RWPE1 (cell line): ENCODE measurements at regions not wholly inside any gene's neighbourhood (a gene's known extent, or its start where the extent isn't known, plus 50 kb on each side); places are given as distances from the start of the nearest gene placed in this dataset.

Experiments
- CTCF ChIA-PET: fragments of 350-600 bp; sonication (Branson Sonifier 250); formaldehyde crosslinking; extraction: SDS; loops from one replicate; lab custom pipeline; 2021; lab: Yijun Ruan, JAX
- POLR2A ChIA-PET: fragments of 400-600 bp; formaldehyde crosslinking; extraction: SDS; loops from one replicate; lab custom pipeline; 2020; ENCODE audit warnings: antibody characterized with exemption; ENCODE audit not compliant: low non-redundant PET; lab: Yijun Ruan, JAX
- DNase-seq: peaks from one replicate; pipeline ENCODE4 v3.0.0; 2012; ENCODE audit warnings: low spot score
- H3K27ac ChIP-seq: fragments of 450-650 bp; 2 replicates; pipeline ENCODE4 v1.5.1; 2017
- CTCF ChIP-seq: fragments of 450-650 bp; conservative IDR thresholded peaks from 2 replicates; pipeline ENCODE4 v1.5.1; 2017; ENCODE audit warnings: low read depth, mild to moderate bottlenecking

GRCh38 chrX:133468051-133468450 lies 52.8 kb upstream of the GPC4 start:
- no peak for TF ChIP-seq CTCF
- POLR2A ChIA-PET = no interaction called here
- no peak for DNase-seq
- CTCF ChIA-PET = no interaction called here
- H3K27ac ChIP-seq = no peak overlapping the region

GRCh38 chrX:133465254-133465653 lies 50.0 kb upstream of the GPC4 start:
- no peak for TF ChIP-seq CTCF
- no peak for DNase-seq
- ChIA-PET CTCF (no interaction called here), POLR2A (no interaction called here)
- no peak overlapping the region for H3K27ac ChIP-seq
